Effector memory CD4-positive, alpha-beta T cell (primary cell): ENCODE measurements at regions not wholly inside any gene's neighbourhood (a gene's known extent, or its start where the extent isn't known, plus 50 kb on each side); places are given as distances from the start of the nearest gene placed in this dataset.

ENCODE experiments used
- DNase-seq, 3 donors: peaks; one replicate each; pipeline ENCODE4 v3.0.0-alpha.2; 2020
- H3K27ac ChIP-seq: 2 replicates; pipeline ENCODE4 v1.7.0; 2013; ENCODE audit warnings: mild to moderate bottlenecking, low read length, moderate library complexity; ENCODE audit not compliant: insufficient read depth, poor library complexity, severe bottlenecking
- H3K27me3 ChIP-seq: replicated peaks from 2 replicates; pipeline ENCODE4 v1.7.0; 2013; ENCODE audit warnings: mild to moderate bottlenecking, low read length; ENCODE audit not compliant: insufficient read depth, control insufficient read depth, poor library complexity, severe bottlenecking
- H3K36me3 ChIP-seq: 2 replicates; pipeline ENCODE4 v1.7.0; 2013; ENCODE audit warnings: mild to moderate bottlenecking, low read length, moderate library complexity; ENCODE audit not compliant: control insufficient read depth, insufficient read depth
- H3K4me1 ChIP-seq: 2 replicates; pipeline ENCODE4 v1.7.0; 2013; ENCODE audit warnings: low read length, mild to moderate bottlenecking; ENCODE audit not compliant: control insufficient read depth, insufficient read depth, poor library complexity, severe bottlenecking
- H3K4me3 ChIP-seq: 2 replicates; pipeline ENCODE4 v1.7.0; 2013; ENCODE audit warnings: low read length, low read depth, mild to moderate bottlenecking; ENCODE audit not compliant: insufficient read depth, poor library complexity, severe bottlenecking
- H3K9me3 ChIP-seq: 2 replicates; pipeline ENCODE4 v1.7.0; 2013; ENCODE audit warnings: mild to moderate bottlenecking, low read length, moderate library complexity; ENCODE audit not compliant: control insufficient read depth

DNA sequence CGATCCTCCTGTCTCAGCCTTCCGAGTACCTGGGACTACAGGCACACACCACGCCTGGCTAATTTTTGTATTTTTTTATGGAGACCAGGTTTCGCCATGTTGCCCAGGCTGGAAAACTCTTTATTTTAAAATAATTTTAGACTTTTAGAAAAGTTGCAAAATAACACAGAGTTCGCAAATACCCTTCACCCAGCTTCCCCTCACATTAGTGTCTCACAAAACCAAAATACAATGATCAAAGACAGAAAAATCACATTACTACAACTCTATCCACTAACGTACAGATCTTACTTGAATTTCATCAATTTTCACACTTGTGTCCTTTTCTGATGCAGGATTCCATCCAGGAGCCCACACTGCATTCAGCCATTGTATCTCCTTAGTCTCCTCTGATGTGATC lies 58.8 kb upstream of the ERRFI1 start:
- Histone ChIP-seq H3K9me3 (no peaks in the 10 kb centered on the region), H3K27ac (no peak overlapping the region), H3K4me3 (no peak overlapping the region), H3K27me3 (no peaks in the 10 kb centered on the region), H3K36me3 (no peaks in the 10 kb centered on the region), H3K4me1 (no peaks in the 10 kb centered on the region)
- DNase-seq: no peak

- Histone ChIP-seq H3K27me3 (no peaks in the 10 kb centered on the region), H3K9me3 (no peaks in the 10 kb centered on the region), H3K27ac (no peak overlapping the region), H3K36me3 (no peaks in the 10 kb centered on the region), H3K4me1 (no peaks in the 10 kb centered on the region), H3K4me3 (no peak overlapping the region)
- DNase-seq: no peak
Observed at GRCh38 chr1:8083739-8084484, 57.8 kb upstream of the ERRFI1 start.

DNA sequence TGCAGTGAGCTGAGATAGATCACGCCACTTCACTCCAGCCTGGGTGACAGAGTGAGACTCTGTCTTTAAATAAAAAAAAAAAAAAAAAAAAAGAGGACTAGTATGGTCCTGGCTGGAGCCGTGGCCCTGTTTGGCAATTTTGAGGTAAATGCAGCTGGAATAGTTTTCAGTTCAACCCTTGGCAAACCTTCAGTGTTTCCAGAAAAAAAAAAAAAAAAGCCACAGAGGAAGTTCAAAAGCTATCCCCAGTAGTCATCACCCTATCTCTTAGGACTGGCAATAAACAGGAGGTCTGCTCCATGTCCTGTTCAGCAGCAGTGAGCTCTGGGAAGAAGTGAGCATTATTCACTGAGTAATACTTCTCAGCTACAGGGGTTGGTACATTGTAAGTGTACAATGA lies 56.8 kb upstream of the ERRFI1 start:
- Histone ChIP-seq H3K36me3 (no peaks in the 10 kb centered on the region), H3K9me3 (no peaks in the 10 kb centered on the region), H3K4me1 (no peaks in the 10 kb centered on the region), H3K27me3 (no peaks in the 10 kb centered on the region), H3K27ac (no peak overlapping the region), H3K4me3 (no peak overlapping the region)
- DNase-seq: no peak

DNA sequence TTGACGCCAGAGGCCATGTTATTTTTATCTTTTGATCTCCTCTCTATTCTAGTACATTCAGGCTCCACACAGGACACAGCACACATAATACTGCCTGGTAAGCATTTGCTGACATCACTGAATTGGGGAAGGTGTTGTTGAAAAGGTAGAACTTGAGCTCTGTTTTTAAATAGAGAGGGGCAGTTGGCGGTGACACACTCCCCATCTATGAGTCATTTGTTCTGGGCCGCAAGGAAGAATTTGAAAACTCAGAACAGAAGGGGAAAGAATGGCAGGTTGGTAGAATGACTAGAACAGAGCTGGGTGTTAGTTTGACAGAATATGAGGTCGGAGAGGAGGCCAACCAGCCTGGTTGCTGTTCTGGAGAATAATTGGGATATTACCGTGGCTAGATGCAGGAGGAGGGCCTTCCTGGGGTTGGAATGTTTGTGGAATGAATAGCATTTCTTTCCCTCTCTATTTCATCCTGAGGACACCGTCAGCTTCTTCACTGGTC lies 52.1 kb upstream of the ERRFI1 start:
- H3K4me1 ChIP-seq: no peaks in the 10 kb centered on the region
- no peaks in the 10 kb centered on the region for H3K27me3 ChIP-seq
- DNase-seq: no peak
- H3K36me3 ChIP-seq: no peaks in the 10 kb centered on the region
- H3K9me3 ChIP-seq: no peaks in the 10 kb centered on the region
- H3K27ac ChIP-seq: no peak overlapping the region
- no peak overlapping the region for H3K4me3 ChIP-seq

GRCh38 chr1:8077602-8078001 lies 51.5 kb upstream of the ERRFI1 start:
- H3K27me3 ChIP-seq: no peaks in the 10 kb centered on the region
- H3K36me3 ChIP-seq: no peaks in the 10 kb centered on the region
- H3K27ac ChIP-seq: no peak overlapping the region
- H3K9me3 ChIP-seq: no peaks in the 10 kb centered on the region
- H3K4me1 ChIP-seq: no peaks in the 10 kb centered on the region
- H3K4me3 ChIP-seq: no peak overlapping the region
- no peak for DNase-seq

GRCh38 chr1:8077120-8077573 lies 51.0 kb upstream of the ERRFI1 start:
- no peak for DNase-seq
- Histone ChIP-seq H3K4me3 (no peak overlapping the region), H3K27ac (no peak overlapping the region)

GRCh38 chr1:8076176-8076575 lies 50.1 kb upstream of the ERRFI1 start:
- DNase-seq: no peak
- Histone ChIP-seq H3K27ac (no peak overlapping the region), H3K4me3 (no peak overlapping the region), H3K9me3 (no peaks in the 10 kb centered on the region), H3K4me1 (no peaks in the 10 kb centered on the region), H3K36me3 (no peaks in the 10 kb centered on the region), H3K27me3 (no peaks in the 10 kb centered on the region)

More at GRCh38 chr1:8077120-8077573, 51.0 kb upstream of the ERRFI1 start:
- Histone ChIP-seq H3K4me1 (no peaks in the 10 kb centered on the region), H3K36me3 (no peaks in the 10 kb centered on the region), H3K27me3 (no peaks in the 10 kb centered on the region), H3K9me3 (no peaks in the 10 kb centered on the region)
